ENCODE measurements at regions not wholly inside any gene's neighbourhood (a gene's known extent, or its start where the extent isn't known, plus 50 kb on each side); places are given as distances from the start of the nearest gene placed in this dataset.
"Not testable (repeated sequence)": the region's sequence is repeated elsewhere in the genome, so short reads cannot be mapped to it uniquely, and the experiment has no call there.

- no peak for DNase-seq (ENCODE audit: low read depth in 2 of 2)
Measured at GRCh38 chr10:34908481-34908880, 93.4 kb upstream of the PARD3 start.

GRCh38 chr10:34907743-34908430 is 92.8 kb upstream of the PARD3 start:
- DNase-seq (ENCODE audit: low read depth in 2 of 2), result no peak

DNA sequence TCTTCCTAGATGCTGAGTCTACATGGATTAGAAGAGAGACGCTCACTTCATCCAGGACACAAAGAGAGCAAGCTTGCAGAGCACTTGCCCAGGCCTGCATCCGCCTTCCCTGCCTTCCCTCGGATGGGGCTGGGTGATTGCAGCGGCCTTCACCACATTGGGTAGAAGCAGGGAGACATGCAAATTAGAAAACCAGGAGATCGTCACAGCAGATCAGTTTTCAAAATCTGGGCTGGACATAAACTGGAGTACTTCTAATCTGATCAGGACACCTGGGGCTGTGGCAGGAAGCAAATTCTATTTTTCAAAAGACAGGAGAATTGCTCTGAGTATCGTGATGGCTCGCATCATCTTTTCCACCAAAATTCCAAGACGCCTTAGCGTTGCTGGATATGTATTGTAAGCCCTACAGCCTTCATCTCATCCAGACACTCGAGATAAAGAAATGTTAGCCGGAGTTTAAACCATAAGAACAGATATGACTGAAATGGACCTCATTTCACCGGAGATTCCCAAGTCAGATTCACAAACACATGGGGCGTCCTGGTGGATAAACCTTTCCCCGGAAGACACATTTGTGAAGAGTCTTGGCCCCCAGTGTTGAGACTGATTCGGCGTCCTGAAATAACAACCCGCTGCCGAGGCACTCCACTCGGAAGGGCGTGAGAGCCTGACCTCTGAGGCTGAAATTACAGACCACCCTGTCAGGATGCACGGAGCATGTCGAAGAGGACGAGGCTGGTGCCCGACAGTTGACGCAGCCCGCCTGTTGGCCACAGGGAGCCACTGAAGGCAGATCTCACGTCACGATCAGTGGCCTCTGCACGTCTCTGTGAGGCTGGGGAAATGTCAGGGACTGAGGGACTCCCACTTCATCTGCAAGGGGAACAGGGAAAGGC is 91.2 kb upstream of the PARD3 start:
- peak in 1 of 2 donors; percentile 5 for DNase-seq (ENCODE audit: low read depth in 2 of 2)

DNA sequence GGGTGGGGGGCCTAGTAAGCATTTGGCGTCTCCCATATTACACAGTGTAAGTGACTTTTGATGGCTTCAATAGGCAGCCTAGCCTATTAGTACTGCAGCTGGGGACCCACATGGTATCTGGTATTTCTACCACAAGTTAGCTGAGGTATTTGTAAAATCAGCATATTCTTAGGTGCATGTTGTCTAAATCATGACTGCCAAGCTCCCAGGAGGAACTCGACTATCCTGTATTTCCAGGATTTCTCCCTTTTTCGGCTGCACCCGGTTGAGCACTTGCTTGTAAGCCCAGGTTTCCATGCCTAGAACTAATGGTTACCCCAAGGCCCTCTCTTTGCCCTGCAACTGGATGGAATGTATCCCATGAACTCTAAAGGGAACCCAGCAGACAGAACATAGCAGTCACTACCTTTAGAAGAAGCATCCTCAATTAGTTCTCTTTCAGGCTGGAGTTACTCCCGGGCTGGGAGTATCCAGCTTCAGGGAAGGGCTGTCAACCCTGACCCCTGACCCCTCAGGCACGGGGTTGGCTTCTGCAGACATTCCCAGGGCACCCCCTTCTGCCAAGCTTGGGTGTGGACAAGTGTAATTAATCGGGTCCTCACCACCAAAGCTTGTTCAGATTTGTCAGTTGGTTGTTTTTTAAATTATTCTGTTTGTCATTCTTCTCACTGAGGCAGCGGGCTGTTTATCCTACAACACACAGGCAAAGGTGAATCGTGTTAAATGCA is 90.3 kb upstream of the PARD3 start:
- no peak for DNase-seq (ENCODE audit: low read depth in 2 of 2)

DNA sequence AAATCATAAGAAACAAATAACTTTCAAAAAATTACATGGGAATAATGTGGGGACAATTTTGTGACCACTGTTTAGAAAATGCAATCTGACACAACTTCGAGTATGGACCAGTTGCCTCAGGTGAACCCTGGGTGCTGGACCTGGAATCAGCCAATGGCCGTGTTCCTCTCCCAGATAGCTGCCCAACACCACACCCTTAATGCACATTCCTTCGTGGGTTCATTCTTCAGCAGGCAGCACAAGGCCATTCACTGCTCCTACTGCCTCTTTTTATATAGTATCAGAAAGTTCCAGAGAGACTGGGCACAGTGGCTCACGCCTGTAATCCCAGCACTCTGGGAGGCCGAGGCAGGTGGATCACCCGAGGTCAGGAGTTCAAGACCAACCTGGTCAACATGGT is 89.1 kb upstream of the PARD3 start:
- DNase-seq (ENCODE audit: low read depth in 2 of 2), result no peak

DNA sequence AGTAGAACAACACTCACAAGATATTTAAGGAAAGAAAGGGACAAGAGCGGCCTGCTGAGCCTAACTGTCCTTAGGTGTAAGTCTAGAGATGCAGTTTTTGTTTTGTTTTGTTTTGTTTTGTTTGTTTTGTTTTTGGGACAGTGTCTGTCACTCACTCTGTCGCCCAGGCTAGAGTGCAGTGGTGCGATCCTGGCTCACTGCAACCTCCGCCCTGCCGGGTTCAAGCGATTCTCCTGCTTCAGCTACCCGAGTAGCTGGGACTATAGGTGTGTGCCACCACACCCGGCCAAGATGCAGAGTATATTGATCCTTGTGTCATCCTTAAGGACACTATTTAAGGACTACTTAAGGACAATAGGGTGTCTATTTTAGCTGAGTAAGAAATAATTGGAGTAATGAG is 84.1 kb upstream of the PARD3 start:
- DNase-seq (ENCODE audit: low read depth in 2 of 2), result no peak

GRCh38 chr10:34895977-34896376 is 80.9 kb upstream of the PARD3 start:
- DNase-seq (ENCODE audit: low read depth in 2 of 2), result no peak

GRCh38 chr10:34895046-34895445 is 80.0 kb upstream of the PARD3 start:
- not testable (repeated sequence) for DNase-seq (ENCODE audit: low read depth in 2 of 2)

- not testable (repeated sequence) for DNase-seq (ENCODE audit: low read depth in 2 of 2)
Measured at GRCh38 chr10:34892521-34892920, 77.4 kb upstream of the PARD3 start.

DNA sequence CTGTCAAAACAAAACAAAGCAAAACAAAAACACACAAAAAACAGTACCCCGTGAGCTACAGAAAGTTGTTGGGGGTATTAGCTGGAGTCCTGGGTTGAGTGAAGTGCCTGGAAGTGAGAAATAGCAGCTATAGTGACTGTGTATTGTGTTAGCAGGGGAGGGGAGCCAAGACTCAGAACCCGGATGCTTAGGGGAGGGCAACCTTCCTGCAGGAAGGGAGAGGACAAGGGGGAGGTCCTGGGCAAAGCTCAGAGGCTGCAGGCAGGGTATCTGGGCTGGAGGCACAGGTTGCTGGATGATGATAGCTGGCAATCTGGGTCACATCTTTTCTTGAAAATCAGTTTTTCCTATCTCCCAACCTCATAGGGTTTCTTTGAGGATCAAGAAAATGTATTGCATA is 75.8 kb upstream of the PARD3 start:
- peak; percentile 16 to 48 for DNase-seq (ENCODE audit: low read depth in 2 of 2)

GRCh38 chr10:34889004-34889869 is 74.1 kb upstream of the PARD3 start:
- DNase-seq (ENCODE audit: low read depth in 2 of 2), result no peak

DNA sequence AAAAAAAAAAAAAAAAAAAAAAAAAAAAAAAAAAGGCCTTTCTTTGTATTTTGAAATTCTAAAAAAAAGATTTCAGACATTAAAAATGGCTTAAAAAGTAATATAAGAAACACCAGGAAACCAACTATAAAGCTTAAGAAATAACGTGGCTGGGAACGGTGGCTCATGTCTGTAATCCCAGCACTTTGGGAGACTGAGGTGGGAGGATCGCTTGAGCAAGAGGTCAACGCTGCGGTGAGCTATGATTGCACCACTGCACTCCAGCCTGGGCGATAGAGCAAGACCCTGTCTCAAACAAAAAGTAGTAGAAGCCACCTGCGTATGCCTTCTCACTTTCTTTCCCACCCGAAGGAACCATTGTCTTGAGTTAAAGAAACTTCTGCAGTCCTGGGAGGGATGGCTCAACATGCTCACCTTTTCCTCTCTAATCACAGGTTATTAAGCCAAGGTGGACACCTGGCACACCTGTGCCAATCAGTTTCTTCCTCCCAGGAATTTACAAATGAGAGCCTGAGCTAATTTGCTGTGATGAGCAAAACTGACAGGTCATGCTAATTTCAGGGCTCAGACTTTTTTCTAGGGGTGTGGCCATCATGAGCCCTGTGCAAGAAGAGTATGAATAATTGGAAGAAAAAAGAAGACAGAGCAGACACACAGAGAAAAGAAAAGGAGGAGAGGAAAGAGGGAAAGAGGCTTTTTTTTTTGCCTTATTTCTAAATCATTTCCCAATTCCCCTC is 72.0 kb upstream of the PARD3 start:
- DNase-seq (ENCODE audit: low read depth in 2 of 2), result no peak

DNA sequence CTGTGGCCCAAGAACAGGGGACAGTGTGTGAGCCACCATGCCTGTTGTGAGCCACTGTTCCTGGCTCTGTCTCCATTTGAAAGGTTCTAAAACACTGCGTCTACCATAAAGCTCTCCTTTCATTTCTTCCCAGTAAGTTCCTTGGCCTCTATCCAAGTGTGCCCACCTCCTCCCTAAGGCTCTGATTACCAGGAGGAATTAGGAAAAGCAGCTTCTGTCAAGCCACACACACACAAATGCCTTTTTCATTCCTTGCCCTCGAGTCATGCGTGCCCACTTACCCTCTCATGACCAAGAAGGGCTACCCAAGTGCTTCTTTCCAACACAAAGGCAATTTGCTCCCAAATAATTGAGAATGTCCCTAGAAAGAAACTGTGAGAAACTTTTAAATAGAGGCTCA is 70.8 kb upstream of the PARD3 start:
- DNase-seq (ENCODE audit: low read depth in 2 of 2), result no peak

- DNase-seq (ENCODE audit: low read depth in 2 of 2), result no peak
Measured at GRCh38 chr10:34885011-34885410, 69.9 kb upstream of the PARD3 start.

- DNase-seq (ENCODE audit: low read depth in 2 of 2), result no peak
Measured at GRCh38 chr10:34884272-34884952, 69.3 kb upstream of the PARD3 start.

DNA sequence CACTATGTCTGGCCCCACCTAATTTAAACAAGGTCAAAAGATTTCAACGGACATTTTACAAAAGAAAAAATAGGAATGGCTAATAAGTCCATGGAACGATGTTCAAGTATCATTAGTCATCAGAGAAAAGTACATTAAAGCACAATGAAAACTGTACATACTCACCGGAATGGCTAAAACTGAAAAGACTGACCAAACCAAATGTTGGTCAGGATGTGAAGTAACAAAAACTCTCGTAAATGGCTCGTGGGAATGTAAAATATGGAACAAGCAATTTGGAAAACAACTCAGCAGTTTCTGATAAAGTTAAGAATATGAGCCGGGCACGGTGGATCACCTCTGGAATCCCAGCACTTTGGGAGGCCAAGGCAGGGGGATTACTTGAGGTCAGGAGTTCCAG is 65.7 kb upstream of the PARD3 start:
- no peak for DNase-seq (ENCODE audit: low read depth in 2 of 2)

- not testable (repeated sequence) for DNase-seq (ENCODE audit: low read depth in 2 of 2)
Measured at GRCh38 chr10:34878651-34879050, 63.6 kb upstream of the PARD3 start.

- no peak for DNase-seq (ENCODE audit: low read depth in 2 of 2)
Measured at GRCh38 chr10:34875061-34875460, 60.0 kb upstream of the PARD3 start.

GRCh38 chr10:34872820-34873219 is 57.7 kb upstream of the PARD3 start:
- no peak for DNase-seq (ENCODE audit: low read depth in 2 of 2)

Data from lung microvascular endothelial cell (primary cell).